ENCODE measurements at regions not wholly inside any gene's neighbourhood (a gene's known extent, or its start where the extent isn't known, plus 50 kb on each side); places are given as distances from the start of the nearest gene placed in this dataset.

GRCh38 chr18:27378431-27379095, 193.5 kb upstream of the CHST9 start:
- in situ Hi-C loops (cut with MboI; ENCODE audit: low pct_unique_long_range_greater_than_20kb, low sequenced_read_pairs, unreplicated experiment) = no loop called here
- DNase-seq (ENCODE audit: low spot score) = no peak

GRCh38 chr18:27377251-27377650, 192.1 kb upstream of the CHST9 start:
- in situ Hi-C loops (cut with MboI; ENCODE audit: low pct_unique_long_range_greater_than_20kb, low sequenced_read_pairs, unreplicated experiment) = no loop called here
- TF ChIP-seq CTCF (IDR thresholded peaks at IDR 0.05; ENCODE audit: extremely low read depth, insufficient read depth, missing control alignments) = no peak
- DNase-seq (ENCODE audit: low spot score) = no peak

More at GRCh38 chr18:27378431-27379095, 193.5 kb upstream of the CHST9 start:
- TF ChIP-seq CTCF (IDR thresholded peaks at IDR 0.05; ENCODE audit: extremely low read depth, insufficient read depth, missing control alignments) = no peak

- no peak for DNase-seq (ENCODE audit: low spot score)
- in situ Hi-C loops (cut with MboI; ENCODE audit: low pct_unique_long_range_greater_than_20kb, low sequenced_read_pairs, unreplicated experiment) = loop anchor here (25.0 kb wide), 1 partner anchor 215 kb away; no protein-coding TSS in a partner anchor
- TF ChIP-seq CTCF (IDR thresholded peaks at IDR 0.05; ENCODE audit: extremely low read depth, insufficient read depth, missing control alignments) = no peak
Measured at GRCh38 chr18:27372386-27372785, 187.3 kb upstream of the CHST9 start.

GRCh38 chr18:27366665-27367064, 181.6 kb upstream of the CHST9 start:
- no peak for DNase-seq (ENCODE audit: low spot score)
- TF ChIP-seq CTCF (IDR thresholded peaks at IDR 0.05; ENCODE audit: extremely low read depth, insufficient read depth, missing control alignments) = no peak
- in situ Hi-C loops (cut with MboI; ENCODE audit: low pct_unique_long_range_greater_than_20kb, low sequenced_read_pairs, unreplicated experiment) = loop anchor here (25.0 kb wide), 1 partner anchor 221 kb away; no protein-coding TSS in a partner anchor

- TF ChIP-seq CTCF (IDR thresholded peaks at IDR 0.05; ENCODE audit: extremely low read depth, insufficient read depth, missing control alignments) = no peak
- in situ Hi-C loops (cut with MboI; ENCODE audit: low pct_unique_long_range_greater_than_20kb, low sequenced_read_pairs, unreplicated experiment) = loop anchor here (25.0 kb wide), 1 partner anchor 221 kb away; no protein-coding TSS in a partner anchor
Measured at GRCh38 chr18:27366151-27366550, 181.0 kb upstream of the CHST9 start.

GRCh38 chr18:27363872-27364271, 178.8 kb upstream of the CHST9 start:
- TF ChIP-seq CTCF (IDR thresholded peaks at IDR 0.05; ENCODE audit: extremely low read depth, insufficient read depth, missing control alignments) = peak; percentile 36
- in situ Hi-C loops (cut with MboI; ENCODE audit: low pct_unique_long_range_greater_than_20kb, low sequenced_read_pairs, unreplicated experiment) = loop anchor here (25.0 kb wide), 1 partner anchor 223 kb away; no protein-coding TSS in a partner anchor
- DNase-seq (ENCODE audit: low spot score) = peak; percentile 9

More at GRCh38 chr18:27366151-27366550, 181.0 kb upstream of the CHST9 start:
- DNase-seq (ENCODE audit: low spot score) = no peak
